ENCODE measurements at regions not wholly inside any gene's neighbourhood (a gene's known extent, or its start where the extent isn't known, plus 50 kb on each side); places are given as distances from the start of the nearest gene placed in this dataset.

GRCh38 chr4:136495076-136495475 lies 1037.2 kb downstream of the PCDH18 start:
- Histone ChIP-seq H3K14ac (replicated peaks; ENCODE audit: low read depth, low read length) (no peak overlapping the region), H4K8ac (ENCODE audit: low read depth in 2 of 2, low read length in 2 of 2) (no peak overlapping the region), H2BK20ac (ENCODE audit: low read depth, low read length) (no peak overlapping the region), H3K4me1 (ENCODE audit: control insufficient read depth, insufficient read depth, low read length) (no peaks in the 10 kb centered on the region), H3K9me1 (ENCODE audit: insufficient read depth, low read length) (no peaks in the 10 kb centered on the region), H3K36me3 (ENCODE audit: control insufficient read depth, insufficient read depth, low read length) (no peaks in the 10 kb centered on the region), H3K4me2 (ENCODE audit: low read depth, low read length) (no peak overlapping the region), H2BK15ac (ENCODE audit: low read depth, low read length) (no peak overlapping the region), H3K4ac (ENCODE audit: low read depth, low read length) (no peak overlapping the region), H3K9ac (ENCODE audit: low read depth, low read length) (no peak overlapping the region), H3K56ac (ENCODE audit: extremely low read depth, insufficient read depth, low read length) (no peak overlapping the region), H3K23ac (ENCODE audit: low read depth, low read length) (no peak overlapping the region), H4K91ac (ENCODE audit: insufficient read depth, low read depth, low read length) (no peak overlapping the region), H3K27ac (ENCODE audit: insufficient read depth, low read length) (no peak overlapping the region), H3K27me3 (ENCODE audit: control insufficient read depth, insufficient read depth, low read length) (no peaks in the 10 kb centered on the region), H2AK9ac (replicated peaks; ENCODE audit: low read depth, low read length, poor library complexity) (no peak overlapping the region), H4K20me1 (ENCODE audit: insufficient read depth, low read length) (no peaks in the 10 kb centered on the region), H2BK5ac (ENCODE audit: low read depth, low read length, poor library complexity, severe bottlenecking) (no peak overlapping the region), H2BK120ac (ENCODE audit: low read depth, low read length) (no peak overlapping the region), H3K79me1 (ENCODE audit: low read depth in 1 of 2, low read length in 2 of 2) (no peaks in the 10 kb centered on the region), H3K18ac (ENCODE audit: low read depth, low read length) (no peak overlapping the region), H2AFZ (replicated peaks; ENCODE audit: low read length, poor library complexity) (no peak overlapping the region), H3K4me3 (ENCODE audit: insufficient read depth, low read depth, low read length) (no peak overlapping the region), H4K5ac (ENCODE audit: low read depth, low read length) (no peak overlapping the region), H2AK5ac (ENCODE audit: low read depth, low read length) (no peak overlapping the region), H3K9me3 (ENCODE audit: control insufficient read depth, insufficient read depth, low read length) (no peaks in the 10 kb centered on the region)
- ChIA-PET POLR2A (ENCODE audit: unreplicated experiment) (no interaction called here), CTCF (no interaction called here)
- BruUV-seq (replicated peaks) = no TSS peak
- intact Hi-C loops (cut with micrococcal nuclease) = no loop called here
- DNase-seq (no peak), ATAC-seq (ENCODE audit: low read depth) (no peak)
- TF ChIP-seq USF2 (IDR thresholded peaks at IDR 0.05; ENCODE audit: low read depth, low read length) = no peak
- TF ChIP-seq POLR2A (IDR thresholded peaks at IDR 0.05; ENCODE audit: low read depth, low read length) = no peak
- no peak for TF ChIP-seq SMC3 (IDR thresholded peaks at IDR 0.05; ENCODE audit: low read depth, low read length)
- TF ChIP-seq ELK1 (IDR thresholded peaks at IDR 0.05; ENCODE audit: borderline replicate concordance, low read depth, low read length) = no peak
- no peak for TF ChIP-seq CHD1 (IDR thresholded peaks at IDR 0.05; ENCODE audit: low read depth, low read length)
- TF ChIP-seq MXI1 (IDR thresholded peaks at IDR 0.05; ENCODE audit: borderline replicate concordance, low read depth, low read length) = no peak
- no peak for TF ChIP-seq MAFK (IDR thresholded peaks at IDR 0.05; ENCODE audit: low read depth, low read length)
- TF ChIP-seq CTCF (conservative IDR thresholded peaks at IDR 0.05; ENCODE audit: low read depth, low read length) = no peak
- TF ChIP-seq CEBPB (IDR thresholded peaks at IDR 0.05; ENCODE audit: low read depth, low read length) = no peak
- TF ChIP-seq FOS (IDR thresholded peaks at IDR 0.05; ENCODE audit: low read depth, low read length) = no peak
- TF ChIP-seq RCOR1 (IDR thresholded peaks at IDR 0.05; ENCODE audit: insufficient replicate concordance, low read length) = no peak
- TF ChIP-seq RAD21 (IDR thresholded peaks at IDR 0.05; ENCODE audit: low read length) = no peak
- TF ChIP-seq BHLHE40 (IDR thresholded peaks at IDR 0.05; ENCODE audit: low read depth, low read length) = no peak
- TF ChIP-seq NFE2L2 (IDR thresholded peaks at IDR 0.05; ENCODE audit: low read depth, low read length) = no peak
- no peak for TF ChIP-seq MAZ (IDR thresholded peaks at IDR 0.05; ENCODE audit: borderline replicate concordance, low read depth, low read length)
- no peak for TF ChIP-seq RFX5 (IDR thresholded peaks at IDR 0.05; ENCODE audit: low read depth, low read length)
- dilution Hi-C loops (cut with HindIII; ENCODE audit: low sequenced_read_pairs, unreplicated experiment) = no loop called here
- no CpG with 5 or more reads among the region's 3 CpGs for WGBS, 2 experiments (ENCODE audit: extremely low coverage in 2 of 2, insufficient read length in 1 of 2)
- in situ Hi-C loops (cut with MboI; ENCODE audit: low sequenced_read_pairs) = no loop called here

Data from IMR-90 (cell line).